Loucy (cell line): ENCODE measurements at regions not wholly inside any gene's neighbourhood (a gene's known extent, or its start where the extent isn't known, plus 50 kb on each side); places are given as distances from the start of the nearest gene placed in this dataset.

Source experiments
- H2AFZ ChIP-seq: fragments of 200-600 bp; sonication (generic); 2 replicates; pipeline ENCODE4 v1.6.0; 2016; ENCODE audit warnings: antibody characterized with exemption, mild to moderate bottlenecking, low read length, moderate library complexity
- H3F3A ChIP-seq: fragments of 200-600 bp; 2 replicates; pipeline ENCODE4 v1.6.0; 2016; ENCODE audit warnings: antibody characterized with exemption, low read depth, mild to moderate bottlenecking
- H3K27me3 ChIP-seq: fragments of 200-600 bp; sonication (generic); 2 replicates; pipeline ENCODE4 v1.6.1; 2014; ENCODE audit warnings: low read length, mild to moderate bottlenecking; ENCODE audit not compliant: insufficient read depth, poor library complexity, severe bottlenecking
- H3K36me3 ChIP-seq: fragments of 200-600 bp; sonication (generic); 2 replicates; pipeline ENCODE4 v1.6.1; 2016; ENCODE audit warnings: low read length; ENCODE audit not compliant: insufficient read depth
- H3K4me1 ChIP-seq: fragments of 200-600 bp; sonication (generic); 2 replicates; pipeline ENCODE4 v1.5.1; 2014; ENCODE audit warnings: low read length, mild to moderate bottlenecking; ENCODE audit not compliant: insufficient read depth, poor library complexity, severe bottlenecking
- H3K4me2 ChIP-seq: fragments of 200-600 bp; sonication (generic); 2 replicates; pipeline ENCODE4 v1.6.0; 2014; ENCODE audit warnings: antibody characterized with exemption, low read length, low read depth, mild to moderate bottlenecking; ENCODE audit not compliant: poor library complexity, severe bottlenecking
- H3K4me3 ChIP-seq: fragments of 200-600 bp; sonication (generic); 2 replicates; pipeline ENCODE4 v1.5.1; 2014; ENCODE audit warnings: low read length, mild to moderate bottlenecking, mixed read lengths; ENCODE audit not compliant: poor library complexity, severe bottlenecking
- H3K79me2 ChIP-seq: fragments of 200-600 bp; sonication (generic); 2 replicates; pipeline ENCODE4 v1.6.1; 2014; ENCODE audit warnings: low read length; ENCODE audit not compliant: insufficient read depth
- H3K9ac ChIP-seq: fragments of 200-600 bp; sonication (generic); 2 replicates; pipeline ENCODE4 v1.6.0; 2014; ENCODE audit warnings: mild to moderate bottlenecking, low read depth, low read length, moderate library complexity; ENCODE audit not compliant: poor library complexity, severe bottlenecking
- H3K9me2 ChIP-seq: fragments of 200-600 bp; sonication (generic); replicated peaks from 2 replicates; pipeline ENCODE4 v1.6.1; 2016; ENCODE audit warnings: low read depth, low read length, mixed read lengths
- H3K9me3 ChIP-seq: fragments of 200-600 bp; sonication (generic); 2 replicates; pipeline ENCODE4 v1.6.1; 2014; ENCODE audit warnings: mild to moderate bottlenecking, antibody characterized with exemption, low read length, low read depth; ENCODE audit not compliant: insufficient read depth
- H4K20me1 ChIP-seq: fragments of 200-600 bp; sonication (generic); 2 replicates; pipeline ENCODE4 v1.6.0; 2014; ENCODE audit warnings: antibody characterized with exemption, low read length, mild to moderate bottlenecking; ENCODE audit not compliant: insufficient read depth, poor library complexity, severe bottlenecking
- EZH2phosphoT487 ChIP-seq: fragments of 200-600 bp; IDR thresholded peaks from 2 replicates; pipeline ENCODE4 v1.6.1; 2018; ENCODE audit warnings: antibody characterized with exemption, mild to moderate bottlenecking, moderate library complexity, borderline replicate concordance
- TF ChIP-seq, protein P1 (sequence below): fragments of 200-600 bp; sonication (generic); conservative IDR thresholded peaks from 2 replicates; pipeline ENCODE4 v1.5.1; 2014; ENCODE audit warnings: mild to moderate bottlenecking, antibody characterized with exemption, low read length

DNA sequence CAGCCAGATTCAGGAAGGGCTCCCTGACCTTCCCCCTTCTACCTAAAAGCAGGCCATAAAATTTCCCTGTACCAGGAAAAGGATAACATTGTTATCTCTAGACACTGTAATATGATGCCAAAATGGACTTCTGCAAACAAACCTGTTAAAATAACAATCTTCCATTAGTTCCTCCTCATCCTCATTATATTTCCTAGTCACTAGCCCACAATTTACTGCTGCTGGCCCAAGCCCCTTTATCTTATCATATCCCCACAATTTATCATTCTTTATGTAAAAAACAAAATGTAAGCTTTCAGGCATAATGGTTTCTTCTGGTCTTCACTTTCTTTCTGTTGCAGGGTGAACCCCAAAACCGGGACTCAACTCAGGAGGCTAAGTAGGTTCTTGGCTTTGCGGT is 1132.1 kb upstream of the CNTN5 start:
- Histone ChIP-seq H3K9ac (no peak overlapping the region), H3K27me3 (no peaks in the 10 kb centered on the region)

DNA sequence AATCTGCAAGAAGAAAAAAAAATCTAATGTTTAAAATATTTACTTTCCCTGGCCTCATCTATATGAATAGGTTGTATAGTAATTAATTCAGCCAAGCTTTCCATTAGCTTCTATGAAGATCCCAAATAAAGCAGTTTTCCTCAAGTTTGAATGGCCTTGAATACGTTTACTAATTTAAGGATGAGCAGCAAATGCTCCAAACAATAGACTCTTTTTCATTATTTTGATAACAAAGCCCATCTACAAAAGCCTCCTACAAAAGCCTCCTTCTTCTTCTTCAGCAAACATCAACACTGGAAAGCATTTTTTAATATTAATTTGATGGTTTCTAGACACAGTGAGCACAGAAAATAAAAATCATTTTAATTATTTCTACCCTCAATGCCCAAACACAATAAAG is 1130.3 kb upstream of the CNTN5 start:
- H3K27me3 ChIP-seq = no peaks in the 10 kb centered on the region
- no peaks in the 10 kb centered on the region for H3K79me2 ChIP-seq
- no peaks in the 10 kb centered on the region for H3F3A ChIP-seq
- no peaks in the 10 kb centered on the region for H3K36me3 ChIP-seq
- H4K20me1 ChIP-seq = no peaks in the 10 kb centered on the region
- H3K4me2 ChIP-seq = no peak overlapping the region
- H3K4me3 ChIP-seq = no peak overlapping the region
- H3K9ac ChIP-seq = no peak overlapping the region
- no peaks in the 10 kb centered on the region for H3K9me2 ChIP-seq
- no peaks in the 10 kb centered on the region for H3K4me1 ChIP-seq
- H3K9me3 ChIP-seq = no peaks in the 10 kb centered on the region
- no peak overlapping the region for H2AFZ ChIP-seq
- TF ChIP-seq EZH2phosphoT487 = no peak
- TF ChIP-seq, protein P1, sequence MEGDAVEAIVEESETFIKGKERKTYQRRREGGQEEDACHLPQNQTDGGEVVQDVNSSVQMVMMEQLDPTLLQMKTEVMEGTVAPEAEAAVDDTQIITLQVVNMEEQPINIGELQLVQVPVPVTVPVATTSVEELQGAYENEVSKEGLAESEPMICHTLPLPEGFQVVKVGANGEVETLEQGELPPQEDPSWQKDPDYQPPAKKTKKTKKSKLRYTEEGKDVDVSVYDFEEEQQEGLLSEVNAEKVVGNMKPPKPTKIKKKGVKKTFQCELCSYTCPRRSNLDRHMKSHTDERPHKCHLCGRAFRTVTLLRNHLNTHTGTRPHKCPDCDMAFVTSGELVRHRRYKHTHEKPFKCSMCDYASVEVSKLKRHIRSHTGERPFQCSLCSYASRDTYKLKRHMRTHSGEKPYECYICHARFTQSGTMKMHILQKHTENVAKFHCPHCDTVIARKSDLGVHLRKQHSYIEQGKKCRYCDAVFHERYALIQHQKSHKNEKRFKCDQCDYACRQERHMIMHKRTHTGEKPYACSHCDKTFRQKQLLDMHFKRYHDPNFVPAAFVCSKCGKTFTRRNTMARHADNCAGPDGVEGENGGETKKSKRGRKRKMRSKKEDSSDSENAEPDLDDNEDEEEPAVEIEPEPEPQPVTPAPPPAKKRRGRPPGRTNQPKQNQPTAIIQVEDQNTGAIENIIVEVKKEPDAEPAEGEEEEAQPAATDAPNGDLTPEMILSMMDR = no peak

More for the DNA sequence above, 1132.1 kb upstream of the CNTN5 start:
- no peak overlapping the region for H3K4me3 ChIP-seq
- H3F3A ChIP-seq = no peaks in the 10 kb centered on the region
- H3K4me2 ChIP-seq = no peak overlapping the region
- H3K9me3 ChIP-seq = no peaks in the 10 kb centered on the region
- TF ChIP-seq, protein P1 = no peak
- no peak for TF ChIP-seq EZH2phosphoT487
- H3K79me2 ChIP-seq = no peaks in the 10 kb centered on the region
- H2AFZ ChIP-seq = no peak overlapping the region
- H3K36me3 ChIP-seq = no peaks in the 10 kb centered on the region
- H3K9me2 ChIP-seq = no peaks in the 10 kb centered on the region
- H3K4me1 ChIP-seq = no peaks in the 10 kb centered on the region
- no peaks in the 10 kb centered on the region for H4K20me1 ChIP-seq

DNA sequence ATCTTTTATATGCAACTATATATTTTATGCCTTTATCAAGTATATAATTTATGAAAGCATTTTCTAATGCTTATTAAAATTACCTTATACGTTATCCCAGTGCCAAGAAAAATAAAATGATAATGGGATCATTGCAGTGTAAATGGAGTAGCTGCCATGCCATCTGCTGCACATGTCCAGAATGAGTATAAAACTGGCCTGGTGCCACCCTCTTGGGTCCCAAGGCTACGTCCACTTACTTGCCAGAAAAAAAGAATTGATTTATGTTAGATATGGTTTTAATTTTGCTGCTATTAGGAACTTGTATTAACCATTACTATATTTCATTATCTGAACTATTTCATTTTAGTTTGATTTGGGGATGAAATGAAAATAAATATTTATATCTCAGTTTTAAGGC is 1127.1 kb upstream of the CNTN5 start:
- H3K4me2 ChIP-seq = no peak overlapping the region
- no peaks in the 10 kb centered on the region for H3K9me2 ChIP-seq
- no peaks in the 10 kb centered on the region for H3K9me3 ChIP-seq
- H3K36me3 ChIP-seq = no peaks in the 10 kb centered on the region
- H3K9ac ChIP-seq = no peak overlapping the region
- TF ChIP-seq, protein P1 = no peak
- TF ChIP-seq EZH2phosphoT487 = no peak
- H4K20me1 ChIP-seq = no peaks in the 10 kb centered on the region
- H3K4me1 ChIP-seq = no peaks in the 10 kb centered on the region
- H3F3A ChIP-seq = no peaks in the 10 kb centered on the region
- no peaks in the 10 kb centered on the region for H3K27me3 ChIP-seq
- H3K79me2 ChIP-seq = no peaks in the 10 kb centered on the region
- no peak overlapping the region for H2AFZ ChIP-seq
- no peak overlapping the region for H3K4me3 ChIP-seq
